HCT116 (cell line): ENCODE measurements at regions not wholly inside any gene's neighbourhood (a gene's known extent, or its start where the extent isn't known, plus 50 kb on each side); places are given as distances from the start of the nearest gene placed in this dataset.
A peak's percentile ranks its signal among the peaks of the same experiment; 100 is the strongest.

ENCODE experiments used
- ATAC-seq: fragments of 200-7000 bp; cut with Tn5 transposase; 2 replicates; pipeline ENCODE4 v1.9.1; 2020; ENCODE audit warnings: mild to moderate bottlenecking, moderate library complexity
- BruUV-seq: library from RNA; stranded (reverse); fragments of 400-500 nt; replicated peaks from 2 replicates; lab custom pipeline; 2021; lab: Mats Ljungman, UMichigan
- CTCF ChIA-PET: fragments of 300-600 bp; sonication (Branson Sonifier 250); formaldehyde crosslinking; loops from one replicate; lab custom pipeline; 2021; ENCODE audit warnings: antibody characterized with exemption; lab: Charles Lee
- POLR2A ChIA-PET: fragments of 300-600, 350-600 bp; sonication (Branson Sonifier 250); formaldehyde crosslinking; loops from one replicate; lab custom pipeline; 2021; ENCODE audit warnings: antibody characterized with exemption; lab: Charles Lee
- RAD21 ChIA-PET, 2 experiments: fragments of 300-600 bp; sonication (Branson Sonifier 250); formaldehyde crosslinking; loops; one replicate each; lab custom pipeline; 2023; ENCODE audit warnings: low total read pairs in 2 of 2; ENCODE audit not compliant: uncharacterized antibody in 2 of 2, unreplicated experiment in 2 of 2, low non-redundant PET in 1 of 2; lab: Charles Lee
- DNase-seq: peaks from one replicate; pipeline ENCODE4 v3.0.0-alpha.2; 2010; ENCODE audit warnings: low read depth, low spot score
- H2AFZ ChIP-seq: fragments of 200-600 bp; shearing (Covaris generic), sonication (generic); 2 replicates; pipeline ENCODE4 v1.6.1; 2017; ENCODE audit warnings: low read depth, mixed run types, mixed read lengths, antibody characterized with exemption, low read length; ENCODE audit not compliant: poor library complexity, severe bottlenecking
- H3K27ac ChIP-seq: 2 replicates; pipeline ENCODE4 v1.5.1; 2012; ENCODE audit warnings: low read depth, low read length
- H3K27me3 ChIP-seq: fragments of 200-600 bp; sonication (generic); 2 replicates; pipeline ENCODE4 v1.6.1; 2016; ENCODE audit warnings: mixed run types, low read length, mixed read lengths; ENCODE audit not compliant: insufficient read depth
- H3K36me3 ChIP-seq, 2 experiments: fragments of 200-500 bp in 1 of 2; fragments of 200-600 bp in 1 of 2; sonication (Bioruptor generic) in 1 of 2; sonication (generic) in 1 of 2; 2 replicates each; pipeline versions ENCODE4 v1.5.1 to v1.6.1; 2014 to 2016; ENCODE audit warnings: low read length in 2 of 2, inconsistent platforms in 1 of 2, mixed read lengths in 1 of 2, mixed run types in 1 of 2; ENCODE audit not compliant: insufficient read depth in 2 of 2, control insufficient read depth in 1 of 2
- H3K4me1 ChIP-seq, 2 experiments: fragments of 200-600 bp in 1 of 2; sonication (generic) in 1 of 2; 2 replicates each; pipeline versions ENCODE4 v1.5.1 to v1.6.1; 2012 to 2017; ENCODE audit warnings: low read length in 2 of 2, inconsistent platforms in 1 of 2, mild to moderate bottlenecking in 1 of 2, mixed read lengths in 1 of 2, mixed run types in 1 of 2, moderate library complexity in 1 of 2; ENCODE audit not compliant: insufficient read depth in 2 of 2, control insufficient read depth in 1 of 2
- H3K4me2 ChIP-seq: fragments of 200-600 bp; sonication (generic); 2 replicates; pipeline ENCODE4 v1.6.1; 2017; ENCODE audit warnings: mixed run types, low read length, mixed read lengths
- H3K4me3 ChIP-seq, 2 experiments: fragments of 200-600 bp in 1 of 2; sonication (generic) in 1 of 2; replicated peaks in 1 of 2; 2 replicates each; pipeline ENCODE4 v1.5.1; 2011 to 2016; ENCODE audit warnings: low read length in 2 of 2, control low read depth in 1 of 2, low read depth in 1 of 2, mild to moderate bottlenecking in 1 of 2, mixed read lengths in 1 of 2, mixed run types in 1 of 2
- H3K79me2 ChIP-seq: fragments of 200-600 bp; sonication (generic); 2 replicates; pipeline ENCODE4 v1.6.1; 2017; ENCODE audit warnings: mild to moderate bottlenecking, mixed run types, low read length, moderate library complexity, mixed read lengths; ENCODE audit not compliant: insufficient read depth
- H3K9ac ChIP-seq: fragments of 200-600 bp; sonication (generic); 2 replicates; pipeline ENCODE4 v1.6.1; 2016; ENCODE audit warnings: low read length, mixed read lengths
- H3K9me2 ChIP-seq: fragments of 200-600 bp; sonication (generic), shearing (Covaris generic); 2 replicates; pipeline ENCODE4 v1.6.1; 2017; ENCODE audit warnings: mixed run types, mild to moderate bottlenecking, moderate library complexity; ENCODE audit not compliant: insufficient read depth
- H3K9me3 ChIP-seq, 2 experiments: fragments of 200-500 bp in 1 of 2; fragments of 200-600 bp in 1 of 2; sonication (Bioruptor generic) in 1 of 2; sonication (generic) in 1 of 2; 2 replicates each; pipeline ENCODE4 v1.6.1; 2014 to 2017; ENCODE audit warnings: low read length in 2 of 2, mixed read lengths in 2 of 2, inconsistent platforms in 1 of 2, low read depth in 1 of 2, mild to moderate bottlenecking in 1 of 2, mixed run types in 1 of 2, moderate library complexity in 1 of 2; ENCODE audit not compliant: control insufficient read depth in 1 of 2, insufficient read depth in 1 of 2
- H4K20me1 ChIP-seq: fragments of 200-600 bp; sonication (generic), shearing (Covaris generic); 2 replicates; pipeline ENCODE4 v1.6.1; 2017; ENCODE audit warnings: mixed run types, mild to moderate bottlenecking, moderate library complexity; ENCODE audit not compliant: insufficient read depth
- ATF3 ChIP-seq: IDR thresholded peaks from 2 replicates; pipeline ENCODE4 v1.6.1; 2012
- CBX3 ChIP-seq: IDR thresholded peaks from 2 replicates; pipeline ENCODE4 v1.6.1; 2012; ENCODE audit warnings: low read depth
- CTCF ChIP-seq, 3 experiments: fragments of 200-600 bp in 1 of 3; sonication (generic) in 1 of 3; IDR thresholded peaks in 2 of 3; conservative IDR thresholded peaks in 1 of 3; 2 replicates each; pipeline ENCODE4 v1.5.1; 2012 to 2017; ENCODE audit warnings: low read depth in 2 of 3, low read length in 2 of 3, antibody characterized with exemption in 1 of 3, borderline replicate concordance in 1 of 3, control low read depth in 1 of 3, mild to moderate bottlenecking in 1 of 3, mixed read lengths in 1 of 3, mixed run types in 1 of 3, moderate library complexity in 1 of 3; ENCODE audit not compliant: insufficient read depth in 1 of 3
- EZH2phosphoT487 ChIP-seq: fragments of 200-600 bp; IDR thresholded peaks from 2 replicates; pipeline ENCODE4 v1.6.1; 2018; ENCODE audit warnings: antibody characterized with exemption, borderline replicate concordance
- FOSL1 ChIP-seq: IDR thresholded peaks from 2 replicates; pipeline ENCODE4 v1.6.1; 2012; ENCODE audit warnings: low read depth
- RAD21 ChIP-seq: IDR thresholded peaks from 2 replicates; pipeline ENCODE4 v1.6.1; 2012; ENCODE audit warnings: low read depth, mild to moderate bottlenecking
- REST ChIP-seq: IDR thresholded peaks from 2 replicates; pipeline ENCODE4 v1.6.1; 2012; ENCODE audit warnings: low read depth
- SIN3A ChIP-seq: IDR thresholded peaks from 2 replicates; pipeline ENCODE4 v1.6.1; 2012; ENCODE audit warnings: low read depth
- SP1 ChIP-seq: IDR thresholded peaks from 2 replicates; pipeline ENCODE4 v1.6.1; 2012; ENCODE audit warnings: low read depth
- SRF ChIP-seq: IDR thresholded peaks from 2 replicates; pipeline ENCODE4 v1.6.1; 2012; ENCODE audit warnings: low read depth
- TCF7L2 ChIP-seq: IDR thresholded peaks from 2 replicates; pipeline ENCODE4 v1.7.0; 2011; ENCODE audit warnings: borderline replicate concordance, inconsistent platforms; ENCODE audit not compliant: insufficient read depth, insufficient read length; ENCODE audit errors: extremely low read depth
- intact Hi-C: fragments of 100-400 bp; cut with micrococcal nuclease; formaldehyde crosslinking; loops from 2 replicates; pipeline ENCODE4 v1.10.0; 2022

GRCh38 chr5:102651466-102651865 is 103.6 kb upstream of the PAM start:
- no peak for DNase-seq
- no TSS peak for BruUV-seq
- Histone ChIP-seq H3K79me2 (no peaks in the 10 kb centered on the region), H3K36me3 (no peaks in the 10 kb centered on the region), H3K9me3 (no peaks in the 10 kb centered on the region), H3K4me3 (no peak overlapping the region), H3K27ac (no peak overlapping the region), H2AFZ (no peak overlapping the region), H4K20me1 (no peaks in the 10 kb centered on the region), H3K4me2 (no peak overlapping the region), H3K27me3 (no peaks in the 10 kb centered on the region), H3K9me2 (no peaks in the 10 kb centered on the region), H3K4me1 (peaks cover 0 to 7% of the 10 kb centered on the region in 2 experiments; a peak in 1 of 4 replicates), H3K9ac (no peak overlapping the region)
- ChIA-PET POLR2A (no interaction called here), CTCF (interaction anchor here (1.0 kb wide), 1 partner anchor 319 kb away, joined by 3 read pairs; no protein-coding TSS in a partner anchor), RAD21 (no interaction called here)
- intact Hi-C loops = no loop called here
- TF ChIP-seq RAD21 (no peak), ATF3 (0 out of 2 replicates have a peak, but pooled peaks have one; percentile 13)
- ATAC-seq = no peak

GRCh38 chr5:102654559-102655349 is 100.4 kb upstream of the PAM start:
- RAD21 ChIA-PET = no interaction called here
- no peak overlapping the region for H3K4me3 ChIP-seq
- no peak overlapping the region for H2AFZ ChIP-seq
- no peaks in the 10 kb centered on the region for H3K27me3 ChIP-seq
- no TSS peak for BruUV-seq
- no peaks in the 10 kb centered on the region for H3K9me2 ChIP-seq
- ATAC-seq (no peak), DNase-seq (no peak)
- H3K36me3 ChIP-seq = no peaks in the 10 kb centered on the region
- intact Hi-C loops = no loop called here
- CTCF ChIA-PET = no interaction called here
- no peaks in the 10 kb centered on the region for H3K9me3 ChIP-seq
- POLR2A ChIA-PET = no interaction called here
- no peak overlapping the region for H3K27ac ChIP-seq
- no peaks in the 10 kb centered on the region for H4K20me1 ChIP-seq
- no peak overlapping the region for H3K4me2 ChIP-seq
- no peak overlapping the region for H3K9ac ChIP-seq
- no peaks in the 10 kb centered on the region for H3K79me2 ChIP-seq
- peaks cover 0 to 7% of the 10 kb centered on the region in 2 experiments; a peak in 1 of 4 replicates for H3K4me1 ChIP-seq
- no peak for TF ChIP-seq TCF7L2
- no peak for TF ChIP-seq ATF3
- TF ChIP-seq SRF = no peak
- no peak for TF ChIP-seq CTCF (IDR thresholded peaks at IDR 0.05 in 2 of 3, conservative IDR thresholded peaks at IDR 0.05 in 1 of 3; ENCODE audit: borderline replicate concordance in 1 of 3, insufficient read depth in 1 of 3, low read depth in 2 of 3, low read length in 2 of 3)
- no peak for TF ChIP-seq EZH2phosphoT487
- no peak for TF ChIP-seq CBX3
- no peak for TF ChIP-seq SP1
- no peak for TF ChIP-seq FOSL1
- TF ChIP-seq SIN3A = no peak
- TF ChIP-seq REST = no peak
